ENCODE measurements at regions not wholly inside any gene's neighbourhood (a gene's known extent, or its start where the extent isn't known, plus 50 kb on each side); places are given as distances from the start of the nearest gene placed in this dataset.

DNA sequence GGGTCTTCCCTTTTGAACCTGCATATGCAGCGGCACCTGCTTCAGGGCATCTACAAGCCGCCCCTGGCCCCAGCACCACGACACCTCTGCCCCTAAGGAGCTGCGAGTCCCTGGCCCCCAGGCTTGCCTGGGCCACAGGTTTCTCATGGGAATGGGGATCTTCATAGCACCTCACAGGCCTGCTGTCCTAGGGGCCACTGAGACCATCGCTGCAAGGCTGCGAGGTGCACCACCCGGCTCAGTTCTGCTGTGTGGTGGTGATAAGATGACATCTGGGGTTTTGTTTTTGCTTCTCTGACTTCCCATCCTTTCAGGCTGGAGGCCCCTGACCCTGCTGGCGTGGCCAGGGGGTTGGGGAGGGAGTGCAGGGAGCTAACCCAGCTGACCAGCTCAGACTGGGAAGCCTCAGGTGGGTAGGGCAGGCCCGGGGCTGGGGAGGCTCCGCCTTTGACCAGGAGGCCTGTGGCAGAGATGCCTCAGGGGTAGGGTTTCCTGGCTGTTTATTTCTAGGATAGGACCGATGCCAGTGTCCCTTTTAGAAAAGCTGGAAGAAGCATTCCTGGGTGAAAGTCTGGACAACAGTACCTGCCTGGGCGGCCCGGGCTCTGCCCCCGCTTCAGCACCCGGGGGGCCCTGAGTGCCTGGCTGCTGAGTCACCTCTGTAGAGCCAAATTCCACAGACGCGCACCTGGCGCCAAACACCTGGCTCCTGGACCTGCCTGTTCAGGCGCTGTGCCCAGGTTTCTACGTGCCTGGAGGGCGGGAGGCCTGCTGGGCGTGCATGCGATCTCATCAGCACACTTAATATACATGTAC is 264.7 kb downstream of the DLL1 start:
- DNase-seq = no peak

DNA sequence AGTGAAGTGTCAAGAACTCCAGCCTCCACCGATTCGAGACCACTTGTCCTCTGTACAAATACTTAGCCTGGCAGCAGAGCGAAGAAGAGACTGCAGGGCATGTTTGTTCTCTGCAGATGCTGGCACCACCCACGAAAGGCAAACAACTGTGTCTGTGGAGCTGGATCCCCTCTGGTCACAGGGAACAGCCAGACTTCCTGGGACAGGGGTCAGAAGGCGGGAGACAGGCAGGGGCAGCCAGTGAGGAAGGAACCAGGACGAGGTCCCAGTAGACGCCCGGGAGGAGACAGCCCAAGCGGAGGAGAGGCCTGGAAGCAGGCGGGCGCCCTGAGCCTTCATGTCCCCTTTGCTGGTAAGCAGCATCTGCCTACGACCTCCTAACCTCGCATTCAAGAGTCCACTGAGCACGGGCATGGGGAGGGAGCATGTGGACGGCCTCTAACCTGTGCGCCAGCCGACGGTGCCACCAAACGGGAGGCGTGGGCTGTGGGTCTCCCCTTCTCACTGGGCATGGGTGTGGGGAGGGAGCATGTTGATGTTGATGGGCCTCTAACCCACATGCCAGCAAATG is 265.5 kb downstream of the DLL1 start:
- no peak for DNase-seq

DNA sequence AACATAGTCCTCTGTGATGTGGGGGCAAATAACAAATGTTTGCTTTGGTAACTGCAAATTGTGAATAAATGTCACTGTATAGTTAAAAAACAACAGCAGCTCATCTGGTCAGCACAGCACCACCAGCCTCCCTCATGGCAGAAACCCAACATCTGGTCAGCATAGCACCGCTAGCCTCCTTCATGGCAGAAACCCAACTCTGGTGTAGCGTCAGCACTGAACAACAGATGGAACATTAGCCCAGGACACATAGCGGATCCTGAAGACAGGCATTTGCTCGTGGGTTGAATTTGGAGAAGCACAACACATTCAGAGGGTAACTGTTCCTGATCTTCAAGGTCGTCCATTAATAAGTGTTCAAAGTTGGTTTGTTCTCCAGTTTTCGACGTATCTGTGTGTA is 265.9 kb downstream of the DLL1 start:
- no peak for DNase-seq

DNA sequence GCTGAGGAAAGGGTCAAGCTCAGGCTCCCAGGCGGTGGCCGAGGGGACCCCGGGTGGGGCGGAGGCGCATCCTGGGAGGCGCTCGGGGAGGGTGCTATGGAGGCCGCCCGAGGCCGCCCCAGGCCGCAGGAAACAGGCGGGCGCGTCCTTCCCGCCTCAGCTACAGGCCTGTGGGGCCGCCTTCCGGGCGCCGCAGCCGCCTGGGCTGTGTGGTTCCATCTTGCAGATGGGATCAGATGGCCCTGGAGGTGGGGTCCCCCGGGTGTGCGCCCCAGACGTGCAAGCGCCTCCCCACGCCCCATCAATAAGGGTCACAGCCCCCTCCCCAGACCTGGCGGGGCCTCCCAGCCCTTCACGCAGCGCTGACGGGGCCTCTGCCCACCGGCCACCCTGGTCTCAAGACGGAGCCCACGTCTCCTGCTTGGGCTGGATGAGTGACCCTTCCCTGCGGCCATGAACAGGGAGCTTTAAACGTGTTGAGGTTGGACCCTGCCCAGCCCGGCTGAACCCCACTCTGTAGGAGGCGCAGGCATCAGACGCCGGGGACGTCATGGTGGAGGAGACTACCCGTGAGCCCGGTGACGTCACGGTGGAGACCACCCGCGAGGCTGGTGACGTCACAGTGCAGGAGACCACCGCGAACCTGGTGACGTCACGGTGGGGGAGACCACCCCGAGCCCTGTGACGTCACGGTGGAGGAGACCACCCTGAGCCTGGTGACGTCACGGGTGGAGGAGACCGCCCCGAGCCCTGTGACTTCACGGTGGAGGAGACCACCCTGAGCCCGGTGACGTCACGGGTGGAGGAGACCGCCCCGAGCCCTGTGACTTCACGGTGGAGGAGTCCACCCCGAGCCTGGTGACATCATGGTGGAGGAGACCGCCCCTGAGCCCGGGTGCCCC is 267.0 kb downstream of the DLL1 start:
- DNase-seq = no peak

DNA sequence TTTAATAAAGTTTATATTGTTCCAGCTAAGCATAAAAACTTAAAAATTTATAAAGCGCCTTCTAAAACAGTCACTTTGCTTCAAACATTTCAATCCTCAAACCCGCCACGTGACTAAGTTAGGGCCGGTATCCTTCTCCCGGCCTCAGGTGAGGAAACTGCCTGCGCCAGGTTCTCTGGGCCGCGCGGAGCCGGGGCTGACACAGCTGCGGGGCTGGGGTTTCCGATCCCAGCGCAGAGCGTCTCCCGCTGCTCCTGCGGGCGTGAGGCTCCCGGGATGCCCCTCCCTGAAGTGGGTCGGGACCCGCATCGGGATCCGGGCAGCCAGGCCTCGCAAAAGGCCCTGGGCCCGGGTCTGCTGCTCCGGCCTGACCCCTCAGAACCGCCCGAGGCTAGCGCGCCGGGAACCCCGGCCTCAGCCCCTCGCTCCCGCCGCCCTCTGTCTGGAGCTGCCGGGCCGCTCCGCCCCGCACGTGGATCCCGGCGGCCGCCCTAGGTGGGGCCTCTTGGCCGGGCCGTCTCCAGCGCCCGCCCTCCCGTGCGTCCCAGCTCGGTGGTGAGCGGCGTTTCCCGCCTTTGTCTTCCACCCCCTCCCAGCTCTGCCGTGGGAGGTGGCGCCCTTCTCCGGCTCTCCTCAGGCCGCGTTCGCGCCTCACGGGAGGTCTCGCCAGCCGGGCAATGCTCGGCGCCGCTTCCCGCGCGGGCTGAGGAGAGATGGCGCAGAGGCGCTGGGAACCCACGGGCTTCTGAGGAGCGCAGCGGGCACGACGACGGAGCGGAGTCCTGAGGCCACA is 267.9 kb downstream of the DLL1 start:
- DNase-seq = no peak

DNA sequence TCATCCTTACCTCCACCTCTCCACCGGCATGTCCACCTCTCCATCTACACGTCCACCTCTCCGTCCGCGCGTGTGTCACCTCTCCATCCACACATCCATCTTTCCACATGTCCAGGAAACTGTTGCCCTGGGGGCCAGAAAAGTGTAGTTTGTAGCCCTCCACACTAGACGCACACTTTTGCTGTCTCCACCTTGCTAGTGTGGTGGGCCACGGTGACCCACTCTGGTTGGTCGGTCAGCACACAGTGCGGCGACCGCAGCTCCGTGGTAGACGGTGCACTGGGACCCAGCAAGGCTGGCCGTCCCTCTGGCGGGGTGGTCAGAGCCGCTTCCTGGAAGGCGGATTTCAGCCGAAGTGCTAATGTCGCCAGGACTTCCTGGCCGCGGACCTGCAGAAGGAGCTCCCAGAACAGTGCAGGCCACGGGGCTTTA is 268.6 kb downstream of the DLL1 start:
- no peak for DNase-seq

DNA sequence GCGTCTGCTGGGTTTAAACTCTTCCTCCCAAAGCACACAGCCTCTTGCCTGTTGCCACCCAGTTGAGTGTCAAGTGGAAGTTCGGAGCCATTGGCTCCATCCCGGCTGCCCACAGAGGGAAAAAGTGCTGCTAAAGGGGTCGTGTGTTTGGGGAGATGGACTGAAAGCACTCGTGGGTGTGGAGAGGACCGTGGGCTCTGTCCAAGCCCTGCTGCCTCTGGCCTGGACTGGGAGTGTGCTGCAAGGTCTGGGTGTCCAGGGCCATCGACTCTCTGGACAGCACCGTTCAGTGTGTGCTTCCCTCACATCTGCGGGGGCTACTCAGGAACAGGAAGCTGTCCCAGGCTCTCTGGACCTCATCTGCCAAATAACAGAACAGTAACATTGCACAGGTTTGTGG is 269.3 kb downstream of the DLL1 start:
- no peak for DNase-seq

DNA sequence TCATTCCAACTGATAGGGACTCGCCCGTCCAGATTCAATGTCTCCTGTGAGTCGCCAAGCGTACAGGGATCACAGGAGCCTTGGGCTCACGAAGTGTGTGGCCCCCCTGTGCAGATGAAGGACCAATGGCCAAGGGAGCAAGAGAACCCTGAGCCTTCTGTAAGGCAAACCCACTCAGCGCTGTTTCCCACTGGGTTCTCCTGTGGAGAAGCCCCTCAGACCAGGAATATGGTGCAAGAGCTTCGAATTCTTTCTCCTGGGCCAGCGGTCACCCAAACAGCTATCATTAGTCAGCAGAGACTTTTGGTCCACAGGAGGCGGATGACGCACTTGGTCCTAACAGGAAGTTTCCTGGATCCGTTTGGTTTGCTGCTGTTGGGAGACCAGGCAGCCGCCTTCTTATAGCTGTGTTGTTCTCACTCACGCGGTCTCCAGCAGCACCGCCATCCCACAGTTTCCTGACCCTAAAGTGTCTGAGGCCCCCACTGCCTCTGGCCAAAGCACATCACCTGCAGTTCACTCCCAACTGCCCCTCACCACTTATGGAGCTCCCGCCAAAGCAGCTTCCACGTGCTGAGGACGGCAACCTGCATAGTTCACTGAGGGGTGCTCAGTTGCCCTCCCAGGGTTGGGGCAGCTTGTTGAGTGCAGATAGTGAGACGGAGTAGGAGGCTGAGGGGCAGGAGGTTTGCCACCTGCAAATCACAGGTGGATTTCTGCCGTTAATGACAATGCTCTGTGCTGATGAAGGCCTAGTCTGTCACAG is 268.6 kb downstream of the ERMARD start:
- no peak for DNase-seq

DNA sequence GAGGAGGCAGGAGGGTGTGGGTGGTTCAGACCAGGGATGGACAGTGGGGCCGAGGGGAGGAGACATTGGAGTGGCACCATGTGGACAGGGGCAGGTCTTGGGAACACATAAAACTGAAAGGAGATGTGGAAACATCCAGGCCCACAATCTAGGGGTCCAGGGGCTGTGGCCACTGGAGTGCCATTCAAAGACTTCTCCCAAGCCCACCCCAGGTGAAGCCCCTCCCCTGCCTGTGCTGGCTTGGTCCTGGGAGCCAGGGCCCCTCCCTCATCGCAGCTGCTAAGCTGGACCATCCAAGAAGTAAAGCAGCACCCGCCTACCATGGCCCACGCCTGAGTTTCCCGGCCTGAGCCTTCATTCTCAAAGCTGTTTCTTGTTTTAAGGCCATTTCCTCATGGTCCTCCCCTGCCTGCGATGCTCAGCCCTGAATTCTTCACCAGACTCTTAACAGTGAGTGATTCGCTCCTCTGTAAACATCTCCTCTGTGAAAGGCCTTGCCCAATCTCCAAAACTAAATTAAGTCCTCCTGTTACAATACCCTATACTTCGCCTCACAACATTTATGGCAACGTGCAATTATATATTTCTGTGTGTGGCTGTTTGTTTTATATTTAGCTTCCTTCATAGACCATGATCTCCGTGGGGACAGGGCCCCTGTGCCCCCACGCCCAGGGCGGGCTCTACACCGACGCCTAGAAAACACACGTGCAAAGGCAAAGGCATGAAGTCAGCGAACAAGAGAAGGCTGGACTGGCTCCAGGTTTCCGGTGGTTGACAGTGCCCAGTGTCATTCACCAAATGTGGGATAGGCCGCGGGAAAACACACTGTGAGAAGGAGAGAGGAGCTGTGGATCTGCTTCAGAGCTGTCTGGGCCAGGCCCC is 267.8 kb downstream of the ERMARD start:
- no peak for DNase-seq

DNA sequence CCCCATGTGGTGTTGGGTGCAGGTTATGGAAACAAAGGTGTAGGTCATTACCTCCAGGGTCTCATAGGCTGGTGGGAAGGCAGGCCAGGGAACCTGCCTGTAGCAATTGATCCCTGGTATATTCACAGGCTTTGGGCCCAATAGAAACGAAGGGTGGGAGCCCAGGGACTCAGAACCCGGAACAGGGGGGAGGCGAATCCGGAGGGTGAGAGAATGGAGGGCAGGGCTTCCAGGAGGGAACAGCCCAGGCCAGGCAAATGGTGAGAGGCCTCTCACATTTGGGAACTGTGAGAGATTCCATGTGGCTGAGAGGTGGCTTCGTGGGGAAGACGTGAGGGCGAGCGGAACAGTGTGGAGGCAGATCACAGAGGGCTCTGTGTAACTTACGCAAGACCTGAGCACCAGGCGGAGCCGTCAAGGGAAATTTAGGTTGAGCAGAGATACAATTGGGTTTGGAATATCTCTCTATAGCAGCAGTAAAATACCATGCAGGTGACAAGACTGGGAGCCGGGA is 267.1 kb downstream of the ERMARD start:
- DNase-seq = no peak

DNA sequence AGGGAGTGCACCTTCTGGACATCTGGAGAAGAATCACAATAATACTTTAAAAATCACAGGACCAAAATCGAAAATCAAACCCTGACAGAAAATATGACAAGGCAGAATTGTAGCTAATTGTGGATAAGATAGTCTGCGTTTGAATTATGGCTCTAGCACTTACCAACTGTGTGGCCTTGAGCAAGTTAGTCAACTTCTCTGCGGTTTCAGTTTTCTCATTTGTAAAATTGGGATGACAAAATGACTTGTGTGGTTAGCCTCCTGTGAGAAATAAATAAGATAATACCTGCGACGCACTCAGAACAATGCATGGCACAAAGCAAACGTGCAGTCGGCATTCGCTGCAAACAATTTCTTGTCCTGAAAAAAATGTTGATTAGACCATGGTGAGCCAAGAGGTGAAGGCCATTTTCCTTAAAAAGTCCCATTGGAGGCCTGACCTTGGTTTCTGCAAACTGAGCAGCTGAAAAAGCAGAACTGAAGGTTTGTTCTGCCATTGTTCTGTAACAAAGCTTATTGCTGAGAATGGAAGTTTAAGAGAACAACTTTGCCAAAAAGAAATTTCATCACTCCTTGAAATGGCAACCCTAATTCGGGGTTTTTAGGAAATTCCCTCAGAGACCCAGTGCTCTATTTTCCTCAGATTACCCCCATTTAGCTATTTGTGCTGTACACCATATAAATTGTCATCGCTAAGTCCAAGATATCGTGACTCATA is 266.3 kb downstream of the ERMARD start:
- no peak for DNase-seq

DNA sequence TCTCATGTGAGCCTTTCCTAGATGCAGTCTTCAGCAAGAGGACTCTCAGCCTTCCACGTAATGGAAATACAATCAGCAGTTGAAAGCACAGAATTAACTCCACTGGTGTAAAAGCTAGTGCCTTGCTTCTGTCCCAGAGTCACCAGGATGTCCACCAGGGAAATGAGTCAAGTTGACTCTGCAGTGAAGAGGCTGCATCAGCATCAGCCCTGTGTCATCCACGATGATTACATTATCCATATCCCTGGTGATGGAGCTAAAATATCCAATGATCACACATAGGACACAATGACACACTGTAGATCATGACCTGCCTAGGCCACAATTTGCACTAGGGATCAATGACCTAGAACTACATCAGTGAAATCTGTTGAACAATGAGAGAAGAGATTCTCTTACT is 262.4 kb downstream of the ERMARD start:
- no peak for DNase-seq

DNA sequence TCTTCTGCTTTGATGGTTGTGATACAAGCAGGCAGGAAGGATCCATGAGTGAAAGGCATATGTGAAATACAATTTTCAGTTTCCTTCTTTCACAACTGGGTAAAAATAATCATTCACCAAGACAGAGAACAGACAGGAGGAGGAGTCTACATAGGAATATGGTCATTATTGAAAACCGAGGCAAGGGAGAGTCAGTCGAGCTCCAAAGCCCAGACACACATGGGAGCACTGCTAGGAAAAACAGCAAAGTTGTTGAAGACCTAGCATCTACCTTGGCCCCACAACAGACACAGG is 260.6 kb downstream of the ERMARD start:
- no peak for DNase-seq

DNA sequence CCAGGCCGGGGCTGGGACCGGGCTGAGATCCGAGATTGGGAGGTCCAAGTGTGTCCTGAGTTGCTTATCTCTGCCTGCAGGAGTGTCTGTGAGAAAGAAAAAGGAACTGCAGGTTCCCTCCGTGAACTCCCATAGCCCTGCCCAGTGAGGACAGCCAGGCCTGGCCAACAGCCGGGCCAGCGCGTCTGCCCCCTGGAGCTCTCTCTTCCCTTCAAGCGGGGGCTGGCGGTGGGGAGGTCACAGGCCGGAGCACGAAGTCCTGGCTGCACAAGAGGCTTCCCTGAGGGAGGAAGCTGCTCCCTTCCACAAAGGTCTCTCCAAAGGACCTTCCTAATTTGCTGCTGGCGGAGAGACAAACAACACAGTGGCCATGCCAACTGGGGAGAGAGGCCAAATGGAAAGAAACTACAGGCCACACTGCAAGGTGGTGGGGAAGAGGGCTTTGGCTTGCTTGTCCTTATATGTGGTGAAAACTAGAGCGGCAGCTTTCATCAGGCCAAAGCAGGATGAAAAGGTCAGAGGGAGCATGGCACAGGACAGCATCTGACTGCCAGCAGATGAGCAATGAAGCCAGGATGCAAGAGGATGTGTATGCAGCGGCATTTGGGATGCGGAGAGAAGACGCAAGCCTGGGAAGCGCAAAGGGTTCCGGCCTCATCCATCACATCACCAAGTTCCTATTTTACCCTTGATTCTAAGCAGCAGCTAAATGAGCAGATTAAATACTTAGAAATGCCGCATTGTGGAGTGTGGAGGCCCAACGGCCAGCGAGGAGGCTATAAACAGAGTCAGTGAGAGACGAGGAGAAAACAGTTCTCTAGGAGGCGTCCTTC is 260.0 kb downstream of the ERMARD start:
- no peak for DNase-seq

DNA sequence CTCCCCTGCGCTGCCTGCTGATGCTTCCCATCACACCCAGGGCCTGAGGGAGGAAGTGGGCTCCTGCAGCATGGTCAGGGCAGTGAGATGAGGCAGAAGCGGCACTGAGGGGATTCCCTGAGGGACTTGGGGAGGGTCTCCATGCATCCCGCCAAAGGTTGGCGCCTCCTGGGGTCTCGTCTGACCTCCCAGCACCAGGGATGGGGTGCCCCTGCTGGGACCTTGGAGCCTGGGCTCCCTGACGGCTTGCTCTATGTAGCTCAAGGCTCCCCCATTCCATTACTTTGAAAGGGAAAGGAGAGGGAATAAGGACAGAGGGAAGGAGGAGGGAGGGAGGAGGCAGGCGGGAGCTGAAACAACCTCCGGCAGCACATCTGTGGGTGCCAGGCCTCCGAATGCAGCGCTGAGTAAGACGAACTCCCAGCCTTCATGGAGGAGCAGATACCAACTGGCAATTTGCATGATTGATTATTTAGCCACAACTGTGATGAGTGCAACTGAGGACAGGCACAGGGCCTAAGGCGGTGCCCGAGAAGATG is 259.3 kb downstream of the ERMARD start:
- no peak for DNase-seq

DNA sequence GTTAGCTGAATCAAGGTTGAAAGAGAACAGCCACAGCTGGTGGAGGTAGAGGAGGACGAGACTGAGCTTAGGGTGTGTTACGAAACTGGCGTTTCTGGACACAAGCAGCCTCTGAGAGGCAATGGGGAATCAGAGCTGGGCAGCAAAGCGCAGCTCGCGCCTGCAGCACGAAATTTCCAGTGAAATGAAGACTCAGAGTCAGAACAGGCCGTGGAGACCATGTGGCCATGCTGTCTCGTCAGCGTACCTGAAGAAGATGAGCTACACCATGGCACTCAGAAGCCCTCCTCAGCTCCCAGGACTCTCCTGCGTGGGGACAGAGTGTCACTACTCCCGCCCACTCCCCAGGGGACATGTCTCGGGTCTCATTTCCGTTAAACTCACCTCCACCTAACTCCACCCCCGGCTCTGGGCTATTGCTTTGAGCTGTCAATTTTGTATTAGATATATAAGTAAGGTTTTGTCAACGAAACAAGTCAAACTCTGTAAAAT is 256.9 kb downstream of the ERMARD start:
- DNase-seq = no peak

DNA sequence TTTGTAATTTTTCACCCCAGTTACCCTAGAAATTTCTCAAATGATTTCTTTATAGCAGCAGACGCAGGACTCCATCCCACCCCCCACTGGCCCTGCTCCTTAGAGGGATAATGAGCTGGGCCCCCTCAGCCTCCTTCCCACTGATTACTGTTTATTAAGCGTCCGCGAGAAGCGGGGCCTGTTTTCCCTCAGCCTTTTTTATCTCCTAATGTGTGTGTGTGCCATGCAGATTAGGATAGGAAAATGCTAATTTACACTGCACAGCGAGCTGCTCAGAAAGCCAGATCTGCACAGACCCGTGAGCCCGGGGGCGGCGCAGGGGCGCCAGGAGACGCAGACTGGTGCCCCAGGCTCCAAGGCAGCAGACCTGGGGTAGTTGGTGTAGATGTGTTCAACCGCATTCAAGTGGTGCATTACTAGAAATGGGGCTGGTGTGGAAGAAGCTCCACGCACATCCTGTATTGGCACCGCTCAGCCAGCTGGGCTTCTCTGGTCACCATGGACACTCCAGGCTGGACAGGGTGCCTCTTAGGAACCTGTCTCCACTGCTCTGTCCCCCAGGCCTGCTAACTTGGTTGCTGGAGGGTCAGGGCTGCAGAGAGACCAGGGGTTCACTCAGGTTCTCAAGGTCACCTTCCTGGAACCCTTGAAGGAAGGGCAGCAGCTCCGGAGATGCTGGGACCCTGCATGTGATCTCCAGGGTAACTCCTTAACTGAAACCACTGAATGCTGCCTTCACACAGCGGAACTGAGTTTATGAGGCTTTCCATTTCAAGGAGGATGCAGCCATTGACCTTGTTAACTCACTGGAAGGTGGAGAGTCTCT is 256.3 kb downstream of the ERMARD start:
- no peak for DNase-seq

DNA sequence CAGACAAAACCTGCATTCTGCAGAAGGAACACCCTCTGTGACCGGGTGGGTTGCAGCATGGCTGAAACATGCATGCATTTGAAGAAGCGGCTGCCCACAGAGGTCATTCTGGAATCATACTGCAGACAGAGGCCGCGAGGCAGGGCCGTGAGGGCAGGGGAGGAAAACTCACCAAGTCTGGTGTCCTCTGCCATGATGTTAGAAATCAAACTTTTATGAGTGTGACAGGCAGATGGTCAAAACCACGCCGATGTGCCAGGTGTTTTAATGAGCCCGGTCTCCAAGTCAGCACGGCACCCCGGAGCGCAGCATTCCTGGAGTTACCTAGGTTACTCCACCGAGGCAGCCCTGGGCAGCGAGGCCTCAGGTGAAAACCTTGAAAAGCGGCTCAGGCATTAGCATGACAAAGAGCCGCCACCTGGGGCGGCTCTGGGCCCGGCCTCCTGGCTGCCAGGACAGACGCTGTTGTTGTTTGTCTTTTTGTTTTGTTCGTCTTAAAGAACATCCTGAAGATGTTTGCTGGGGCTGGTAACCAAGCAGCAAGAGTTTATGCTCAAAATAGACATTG is 255.6 kb downstream of the ERMARD start:
- DNase-seq = no peak

Measured in activated T-cell treated with anti-CD3 and anti-CD28 coated beads for 4 hours (primary cell).